HG03520 (cell line): ENCODE measurements at regions not wholly inside any gene's neighbourhood (a gene's known extent, or its start where the extent isn't known, plus 50 kb on each side); places are given as distances from the start of the nearest gene placed in this dataset.

ENCODE experiments used
- ATAC-seq: cut with Tn5 transposase; IDR thresholded peaks from one replicate; pipeline ENCODE4 v1.9.1; 2021; ENCODE audit warnings: mild to moderate bottlenecking, moderate library complexity; ENCODE audit not compliant: unreplicated experiment

GRCh38 chr7:36088966-36089365 lies 64.1 kb upstream of the EEPD1 start:
- no peak for ATAC-seq

GRCh38 chr7:36090976-36091873 lies 61.8 kb upstream of the EEPD1 start:
- ATAC-seq, result no peak

- no peak for ATAC-seq
Observed at GRCh38 chr7:36091874-36092176, 61.2 kb upstream of the EEPD1 start.

- no peak for ATAC-seq
Observed at GRCh38 chr7:36092221-36092771, 60.8 kb upstream of the EEPD1 start.

GRCh38 chr7:36096460-36097095 lies 56.5 kb upstream of the EEPD1 start:
- no peak for ATAC-seq

- ATAC-seq, result no peak
Observed at GRCh38 chr7:36098096-36098495, 55.0 kb upstream of the EEPD1 start.

- no peak for ATAC-seq
Observed at GRCh38 chr7:36100226-36100625, 52.8 kb upstream of the EEPD1 start.

GRCh38 chr7:36100634-36101033 lies 52.4 kb upstream of the EEPD1 start:
- no peak for ATAC-seq
